ENCODE measurements at regions not wholly inside any gene's neighbourhood (a gene's known extent, or its start where the extent isn't known, plus 50 kb on each side); places are given as distances from the start of the nearest gene placed in this dataset.

DNA sequence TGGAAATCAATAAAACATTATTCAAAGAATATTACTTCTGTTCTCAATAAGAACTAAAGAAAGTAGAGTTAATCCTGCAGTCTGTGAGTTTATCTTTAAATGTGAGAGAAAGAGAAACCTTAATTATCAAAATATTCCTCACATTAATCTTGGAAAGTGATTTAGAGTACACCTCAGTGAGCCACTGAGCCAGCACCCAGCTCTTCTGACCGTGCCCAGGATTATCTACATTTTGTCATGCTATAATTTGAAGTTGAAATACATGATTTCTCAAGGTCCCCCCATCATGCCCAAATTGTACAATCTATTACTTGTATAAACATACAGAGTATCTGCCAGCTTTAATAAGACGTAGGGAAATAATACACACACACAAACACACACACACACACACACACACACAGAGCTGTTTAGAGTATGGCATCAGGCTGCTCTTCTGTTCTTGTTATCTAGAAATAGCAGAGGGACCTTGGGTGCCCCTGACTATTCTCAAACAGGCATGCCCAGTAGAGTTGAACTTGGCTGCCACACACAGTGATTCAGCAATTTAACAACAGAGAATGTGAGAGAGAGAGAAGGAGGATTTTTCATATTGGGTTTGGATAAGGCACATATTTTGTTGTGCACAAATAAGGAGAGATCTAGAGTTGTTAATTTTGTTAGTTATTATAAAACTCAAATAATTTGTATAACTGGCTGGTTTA, 74.4 kb downstream of the P2RY1 start:
- TF ChIP-seq POLR2A (IDR thresholded peaks at IDR 0.05), result no peak
- TF ChIP-seq, protein P1, sequence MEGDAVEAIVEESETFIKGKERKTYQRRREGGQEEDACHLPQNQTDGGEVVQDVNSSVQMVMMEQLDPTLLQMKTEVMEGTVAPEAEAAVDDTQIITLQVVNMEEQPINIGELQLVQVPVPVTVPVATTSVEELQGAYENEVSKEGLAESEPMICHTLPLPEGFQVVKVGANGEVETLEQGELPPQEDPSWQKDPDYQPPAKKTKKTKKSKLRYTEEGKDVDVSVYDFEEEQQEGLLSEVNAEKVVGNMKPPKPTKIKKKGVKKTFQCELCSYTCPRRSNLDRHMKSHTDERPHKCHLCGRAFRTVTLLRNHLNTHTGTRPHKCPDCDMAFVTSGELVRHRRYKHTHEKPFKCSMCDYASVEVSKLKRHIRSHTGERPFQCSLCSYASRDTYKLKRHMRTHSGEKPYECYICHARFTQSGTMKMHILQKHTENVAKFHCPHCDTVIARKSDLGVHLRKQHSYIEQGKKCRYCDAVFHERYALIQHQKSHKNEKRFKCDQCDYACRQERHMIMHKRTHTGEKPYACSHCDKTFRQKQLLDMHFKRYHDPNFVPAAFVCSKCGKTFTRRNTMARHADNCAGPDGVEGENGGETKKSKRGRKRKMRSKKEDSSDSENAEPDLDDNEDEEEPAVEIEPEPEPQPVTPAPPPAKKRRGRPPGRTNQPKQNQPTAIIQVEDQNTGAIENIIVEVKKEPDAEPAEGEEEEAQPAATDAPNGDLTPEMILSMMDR (IDR thresholded peaks at IDR 0.05), result no peak
